Suprapubic skin (tissue), 4 donors: ENCODE measurements at regions not wholly inside any gene's neighbourhood (a gene's known extent, or its start where the extent isn't known, plus 50 kb on each side); places are given as distances from the start of the nearest gene placed in this dataset.

Experiments
- DNase-seq, 2 donors: peaks; one replicate each; pipeline ENCODE4 v3.0.0-alpha.2; 2019; ENCODE audit warnings: low spot score in 2 of 2
- H3K27ac ChIP-seq: fragments of 200-600 bp; sonication (generic); one replicate; pipeline ENCODE4 v1.5.1; 2019
- H3K27me3 ChIP-seq: fragments of 200-600 bp; sonication (generic); one replicate; pipeline ENCODE4 v1.5.1; 2019
- H3K36me3 ChIP-seq: fragments of 200-600 bp; sonication (generic); one replicate; pipeline ENCODE4 v1.5.1; 2019
- H3K4me1 ChIP-seq: fragments of 200-600 bp; sonication (generic); one replicate; pipeline ENCODE4 v1.5.1; 2019
- H3K4me3 ChIP-seq: fragments of 200-600 bp; sonication (generic); one replicate; pipeline ENCODE4 v1.5.1; 2019; ENCODE audit warnings: mild to moderate bottlenecking
- H3K9me3 ChIP-seq: fragments of 200-600 bp; sonication (generic); one replicate; pipeline ENCODE4 v1.5.1; 2019
- EP300 ChIP-seq: sonication (generic); formaldehyde crosslinking; IDR thresholded peaks from one replicate; pipeline ENCODE4 v1.6.1; 2017; ENCODE audit warnings: antibody characterized with exemption
- POLR2A ChIP-seq, 2 donors: fragments of 450-650 bp; IDR thresholded peaks; one replicate each; pipeline ENCODE4 v1.6.1; 2017; ENCODE audit warnings: antibody characterized with exemption in 2 of 2, mild to moderate bottlenecking in 2 of 2, moderate library complexity in 2 of 2
- POLR2AphosphoS5 ChIP-seq, 3 donors: sonication (generic); formaldehyde crosslinking; IDR thresholded peaks; one replicate each; pipeline ENCODE4 v1.6.1; 2017; ENCODE audit warnings: antibody characterized with exemption in 3 of 3
- WGBS: methylation state at CpG from one replicate; pipeline ENCODE4 v1.1.5; 2018; 5-methylcytosine and 5-hydroxymethylcytosine counted together
- TF ChIP-seq, protein P1 (sequence below), 2 donors: fragments of 200-600 bp in 1 of 2; fragments of 450-650 bp in 1 of 2; sonication (generic) in 1 of 2; IDR thresholded peaks; one replicate each; pipeline ENCODE4 v1.5.1; 2016 to 2019; ENCODE audit warnings: antibody characterized with exemption in 2 of 2, mild to moderate bottlenecking in 1 of 2, moderate library complexity in 1 of 2

- Histone ChIP-seq H3K27ac (no peak overlapping the region), H3K27me3 (no peaks in the 10 kb centered on the region), H3K4me3 (no peak overlapping the region), H3K9me3 (no peaks in the 10 kb centered on the region), H3K36me3 (no peaks in the 10 kb centered on the region), H3K4me1 (no peaks in the 10 kb centered on the region)
- TF ChIP-seq, protein P1, sequence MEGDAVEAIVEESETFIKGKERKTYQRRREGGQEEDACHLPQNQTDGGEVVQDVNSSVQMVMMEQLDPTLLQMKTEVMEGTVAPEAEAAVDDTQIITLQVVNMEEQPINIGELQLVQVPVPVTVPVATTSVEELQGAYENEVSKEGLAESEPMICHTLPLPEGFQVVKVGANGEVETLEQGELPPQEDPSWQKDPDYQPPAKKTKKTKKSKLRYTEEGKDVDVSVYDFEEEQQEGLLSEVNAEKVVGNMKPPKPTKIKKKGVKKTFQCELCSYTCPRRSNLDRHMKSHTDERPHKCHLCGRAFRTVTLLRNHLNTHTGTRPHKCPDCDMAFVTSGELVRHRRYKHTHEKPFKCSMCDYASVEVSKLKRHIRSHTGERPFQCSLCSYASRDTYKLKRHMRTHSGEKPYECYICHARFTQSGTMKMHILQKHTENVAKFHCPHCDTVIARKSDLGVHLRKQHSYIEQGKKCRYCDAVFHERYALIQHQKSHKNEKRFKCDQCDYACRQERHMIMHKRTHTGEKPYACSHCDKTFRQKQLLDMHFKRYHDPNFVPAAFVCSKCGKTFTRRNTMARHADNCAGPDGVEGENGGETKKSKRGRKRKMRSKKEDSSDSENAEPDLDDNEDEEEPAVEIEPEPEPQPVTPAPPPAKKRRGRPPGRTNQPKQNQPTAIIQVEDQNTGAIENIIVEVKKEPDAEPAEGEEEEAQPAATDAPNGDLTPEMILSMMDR (IDR thresholded peaks at IDR 0.05), result no peak
- TF ChIP-seq POLR2A (IDR thresholded peaks at IDR 0.05), result no peak
- no peak for TF ChIP-seq EP300
- no peak for TF ChIP-seq POLR2AphosphoS5 (IDR thresholded peaks at IDR 0.05)
- DNase-seq, result no peak
- 100% methylated on average over 1 of the region's 1 CpG for WGBS
These were observed 397.2 kb downstream of the DUSP10 start for GRCh38 chr1:221344693-221345092.

GRCh38 chr1:221347706-221348105 lies 394.2 kb downstream of the DUSP10 start:
- Histone ChIP-seq H3K9me3 (no peaks in the 10 kb centered on the region), H3K36me3 (no peaks in the 10 kb centered on the region), H3K4me1 (no peaks in the 10 kb centered on the region), H3K27ac (no peak overlapping the region), H3K27me3 (no peaks in the 10 kb centered on the region), H3K4me3 (no peak overlapping the region)
- no peak for DNase-seq
- TF ChIP-seq, protein P1 (IDR thresholded peaks at IDR 0.05), result no peak
- TF ChIP-seq EP300 (no peak), POLR2AphosphoS5 (IDR thresholded peaks at IDR 0.05) (no peak), POLR2A (IDR thresholded peaks at IDR 0.05) (no peak)
- WGBS, result 44% methylated on average over 2 of the region's 2 CpGs

GRCh38 chr1:221350091-221350490 lies 391.8 kb downstream of the DUSP10 start:
- Histone ChIP-seq H3K9me3 (no peaks in the 10 kb centered on the region), H3K4me3 (no peak overlapping the region), H3K27me3 (no peaks in the 10 kb centered on the region), H3K27ac (no peak overlapping the region), H3K4me1 (no peaks in the 10 kb centered on the region), H3K36me3 (no peaks in the 10 kb centered on the region)
- 74% methylated on average over 1 of the region's 1 CpG for WGBS
- TF ChIP-seq POLR2AphosphoS5 (IDR thresholded peaks at IDR 0.05), result no peak
- TF ChIP-seq, protein P1 (IDR thresholded peaks at IDR 0.05), result no peak
- no peak for TF ChIP-seq POLR2A (IDR thresholded peaks at IDR 0.05)
- no peak for TF ChIP-seq EP300
- no peak for DNase-seq

GRCh38 chr1:221356693-221357092 lies 385.2 kb downstream of the DUSP10 start:
- TF ChIP-seq POLR2A (IDR thresholded peaks at IDR 0.05), result no peak
- no peak for TF ChIP-seq POLR2AphosphoS5 (IDR thresholded peaks at IDR 0.05)
- TF ChIP-seq, protein P1 (IDR thresholded peaks at IDR 0.05), result no peak
- no peak for TF ChIP-seq EP300
- Histone ChIP-seq H3K36me3 (no peaks in the 10 kb centered on the region), H3K27me3 (no peaks in the 10 kb centered on the region), H3K9me3 (no peaks in the 10 kb centered on the region), H3K27ac (no peak overlapping the region), H3K4me1 (no peaks in the 10 kb centered on the region), H3K4me3 (no peak overlapping the region)
- WGBS, result 90% methylated on average over 1 of the region's 1 CpG
- no peak for DNase-seq

- no peaks in the 10 kb centered on the region for H3K36me3 ChIP-seq
- H3K4me3 ChIP-seq, result no peak overlapping the region
- no peaks in the 10 kb centered on the region for H3K9me3 ChIP-seq
- H3K27me3 ChIP-seq, result no peaks in the 10 kb centered on the region
- no peaks in the 10 kb centered on the region for H3K4me1 ChIP-seq
- no peak for DNase-seq
- 75% methylated on average over 2 of the region's 2 CpGs for WGBS
- TF ChIP-seq, protein P1 (IDR thresholded peaks at IDR 0.05), result no peak
- TF ChIP-seq POLR2A (IDR thresholded peaks at IDR 0.05), result no peak
- TF ChIP-seq EP300, result no peak
- no peak for TF ChIP-seq POLR2AphosphoS5 (IDR thresholded peaks at IDR 0.05)
- H3K27ac ChIP-seq, result no peak overlapping the region
These were observed 378.9 kb downstream of the DUSP10 start for GRCh38 chr1:221363039-221363438.
